GM20000 (cell line): ENCODE measurements at regions not wholly inside any gene's neighbourhood (a gene's known extent, or its start where the extent isn't known, plus 50 kb on each side); places are given as distances from the start of the nearest gene placed in this dataset.

ENCODE experiments used
- DNase-seq: peaks from one replicate; pipeline ENCODE4 v3.0.0; 2012; ENCODE audit warnings: low spot score
- TF ChIP-seq, protein P1 (sequence below): IDR thresholded peaks from 2 replicates; pipeline ENCODE4 v1.5.1; 2012; ENCODE audit warnings: mild to moderate bottlenecking, control low read depth; ENCODE audit errors: extremely low read depth, missing control alignments

DNA sequence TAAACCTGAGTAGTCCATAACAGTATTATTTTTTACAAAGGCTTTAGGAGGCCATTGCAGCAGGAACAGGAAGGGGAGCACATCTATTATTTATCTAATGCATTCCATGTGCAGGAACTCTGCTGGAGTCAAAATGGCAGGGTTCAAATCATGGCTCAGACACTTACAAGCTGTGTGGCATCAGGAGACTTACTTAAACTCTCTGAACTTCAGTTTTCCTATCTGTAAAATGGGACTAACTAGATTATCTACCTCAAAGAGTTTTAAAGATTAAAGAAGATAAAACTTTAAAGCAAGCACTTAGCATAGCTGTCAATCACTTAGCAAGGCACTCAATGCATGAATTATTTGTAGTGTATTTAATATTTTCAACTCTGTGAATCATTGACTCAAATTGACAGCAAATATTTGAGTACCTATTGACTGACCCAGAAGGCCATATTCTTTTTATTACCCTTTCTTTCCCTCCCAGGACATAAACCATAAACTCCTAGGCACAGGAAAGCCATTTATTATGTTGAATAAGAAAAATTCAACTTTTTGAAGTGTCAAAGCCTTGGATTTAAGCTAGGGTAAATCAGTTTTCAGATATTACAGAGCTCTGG, 115.8 kb upstream of the FAM204A start:
- TF ChIP-seq, protein P1, sequence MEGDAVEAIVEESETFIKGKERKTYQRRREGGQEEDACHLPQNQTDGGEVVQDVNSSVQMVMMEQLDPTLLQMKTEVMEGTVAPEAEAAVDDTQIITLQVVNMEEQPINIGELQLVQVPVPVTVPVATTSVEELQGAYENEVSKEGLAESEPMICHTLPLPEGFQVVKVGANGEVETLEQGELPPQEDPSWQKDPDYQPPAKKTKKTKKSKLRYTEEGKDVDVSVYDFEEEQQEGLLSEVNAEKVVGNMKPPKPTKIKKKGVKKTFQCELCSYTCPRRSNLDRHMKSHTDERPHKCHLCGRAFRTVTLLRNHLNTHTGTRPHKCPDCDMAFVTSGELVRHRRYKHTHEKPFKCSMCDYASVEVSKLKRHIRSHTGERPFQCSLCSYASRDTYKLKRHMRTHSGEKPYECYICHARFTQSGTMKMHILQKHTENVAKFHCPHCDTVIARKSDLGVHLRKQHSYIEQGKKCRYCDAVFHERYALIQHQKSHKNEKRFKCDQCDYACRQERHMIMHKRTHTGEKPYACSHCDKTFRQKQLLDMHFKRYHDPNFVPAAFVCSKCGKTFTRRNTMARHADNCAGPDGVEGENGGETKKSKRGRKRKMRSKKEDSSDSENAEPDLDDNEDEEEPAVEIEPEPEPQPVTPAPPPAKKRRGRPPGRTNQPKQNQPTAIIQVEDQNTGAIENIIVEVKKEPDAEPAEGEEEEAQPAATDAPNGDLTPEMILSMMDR: no peak
- DNase-seq: no peak

- DNase-seq: no peak
- TF ChIP-seq, protein P1: no peak
Observed at GRCh38 chr10:118455181-118455695, 113.1 kb upstream of the FAM204A start.

DNA sequence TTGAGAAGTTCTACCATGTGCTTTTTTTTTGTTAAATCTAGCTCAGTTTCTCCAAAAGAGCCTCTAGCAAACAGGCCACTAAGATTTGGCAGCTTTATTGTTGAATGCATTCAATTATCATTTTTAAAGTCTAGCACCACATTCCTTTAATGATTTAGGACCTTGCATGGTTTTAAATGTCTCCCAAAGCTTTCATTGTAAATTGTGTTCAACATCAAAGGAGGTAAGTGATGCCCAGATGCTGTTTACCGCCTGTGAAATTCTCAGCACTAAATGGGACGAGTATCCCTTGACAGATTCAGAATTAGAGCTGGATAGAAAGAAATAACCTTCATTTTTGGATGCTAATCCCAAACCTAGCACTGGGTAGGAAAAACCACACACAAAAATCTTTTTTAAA, 112.1 kb upstream of the FAM204A start:
- TF ChIP-seq, protein P1: no peak
- no peak for DNase-seq

- no peak for DNase-seq
- TF ChIP-seq, protein P1: no peak
Observed at GRCh38 chr10:118452098-118452497, 110.0 kb upstream of the FAM204A start.

DNA sequence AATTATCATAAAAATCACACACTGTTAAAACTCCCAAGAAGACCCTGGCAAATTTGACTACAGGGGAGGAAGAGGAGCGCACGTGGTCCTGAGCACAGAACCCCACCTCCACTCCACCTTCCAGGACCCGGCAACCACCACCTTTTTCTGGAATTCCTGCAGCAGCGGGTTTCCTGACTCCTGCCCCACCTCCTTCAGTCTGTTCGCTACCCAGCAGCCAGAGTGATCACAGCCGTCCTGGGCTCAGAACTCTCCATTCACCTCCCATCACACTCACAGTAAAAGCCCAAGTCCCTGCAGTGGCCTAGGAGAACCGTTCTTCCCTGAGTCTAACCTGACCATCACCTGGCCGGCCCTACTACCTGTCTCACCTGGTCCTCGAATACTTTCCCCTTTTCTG, 107.4 kb upstream of the FAM204A start:
- no peak for DNase-seq
- TF ChIP-seq, protein P1: no peak

DNA sequence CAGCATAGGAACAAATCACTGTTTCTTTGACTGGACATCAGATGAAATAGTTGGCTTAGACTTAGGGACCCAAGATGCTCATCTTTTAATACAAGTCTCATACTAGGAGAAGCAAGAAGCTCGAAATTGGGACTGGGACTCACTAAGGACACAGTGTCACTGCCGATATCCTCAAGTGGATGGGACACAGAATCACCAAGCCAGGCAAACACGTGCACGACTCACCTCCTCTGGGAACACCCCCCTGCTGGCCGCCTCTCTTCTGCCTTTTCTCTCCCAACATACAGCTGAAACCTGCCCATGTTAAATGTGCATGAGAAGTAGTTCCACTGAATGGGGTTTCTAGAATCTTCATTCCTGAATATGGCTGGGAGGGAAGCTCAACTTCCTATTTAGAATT, 106.6 kb upstream of the FAM204A start:
- DNase-seq: no peak
- TF ChIP-seq, protein P1: no peak

DNA sequence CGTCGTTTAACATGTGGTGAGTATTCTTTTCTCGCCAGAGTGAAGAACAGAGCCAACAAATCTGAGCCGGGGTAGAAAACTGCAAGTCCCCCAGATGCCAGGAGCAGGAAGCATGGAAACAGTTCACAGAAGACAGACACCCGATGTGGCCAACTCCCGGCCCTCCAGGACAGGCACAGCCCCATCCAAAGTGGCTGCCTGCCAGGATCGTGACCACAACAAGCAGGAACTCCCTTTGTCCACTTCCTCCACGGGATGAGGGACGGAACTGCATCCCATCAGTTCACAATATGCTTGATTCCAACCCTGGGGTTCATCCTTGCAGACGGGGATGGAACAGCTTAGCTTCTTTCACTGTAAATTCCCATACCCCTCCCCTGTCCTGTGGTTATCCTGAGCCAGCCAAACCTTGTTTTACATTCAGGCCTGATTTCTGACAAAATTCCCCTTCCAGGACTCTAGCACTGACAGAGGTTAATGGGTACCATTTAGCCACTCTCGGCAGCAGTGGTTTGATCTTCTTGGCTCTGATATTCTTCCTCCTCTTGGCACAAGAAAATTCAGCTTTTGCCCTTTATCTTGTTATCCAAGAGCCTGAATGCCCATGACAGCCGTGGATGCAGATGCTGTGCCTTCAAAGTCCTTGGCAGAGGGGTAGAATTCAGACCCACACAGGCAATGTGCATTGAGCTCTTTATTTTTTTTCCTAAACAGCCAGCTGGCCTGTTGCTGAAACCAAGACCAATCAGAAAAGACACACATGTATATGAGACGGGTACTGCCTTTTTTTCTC, 105.5 kb upstream of the FAM204A start:
- TF ChIP-seq, protein P1: no peak
- DNase-seq: no peak
